ENCODE measurements at regions not wholly inside any gene's neighbourhood (a gene's known extent, or its start where the extent isn't known, plus 50 kb on each side); places are given as distances from the start of the nearest gene placed in this dataset.

DNA sequence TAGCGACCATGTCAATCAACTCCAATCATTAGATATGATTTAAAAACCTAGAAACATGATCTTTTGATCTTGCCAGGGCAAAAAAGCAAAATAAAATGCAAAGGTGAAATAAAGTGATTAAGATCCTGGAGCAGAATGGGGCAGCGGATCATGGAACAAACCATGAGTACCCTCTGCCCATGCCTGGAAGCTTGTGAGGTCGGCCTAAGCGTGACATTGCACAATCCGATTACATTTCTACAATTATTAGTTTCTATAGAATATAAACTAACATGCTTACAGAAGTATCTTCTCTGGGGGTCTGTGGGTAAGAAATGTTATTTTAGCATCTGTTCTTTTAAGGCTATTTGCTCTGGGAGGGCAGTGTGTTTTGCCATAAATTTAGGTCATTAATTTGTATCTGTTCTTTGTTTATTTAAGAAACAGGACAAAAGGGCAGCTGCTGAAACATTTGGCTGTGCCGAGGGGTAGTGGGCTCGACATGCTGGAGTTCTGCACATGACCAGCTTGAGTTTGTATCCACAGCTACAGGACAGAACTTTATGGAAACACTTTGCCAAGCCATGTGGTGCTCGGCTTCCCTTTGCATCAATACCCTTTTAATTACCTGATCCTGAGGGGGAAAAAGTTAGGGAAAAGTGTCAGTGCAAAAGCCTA is 55.9 kb downstream of the ZBTB18 start:
- no peaks in the 10 kb centered on the region for H3K36me3 ChIP-seq (ENCODE audit: insufficient read depth, low read length)
- ChIA-PET POLR2A (no interaction called here), CTCF (no interaction called here)
- Mint-ChIP-seq H3K36me3 (no peaks in the 10 kb centered on the region), H3K4me1 (no peaks in the 10 kb centered on the region), H3K27ac (no peak overlapping the region), H3K9me3 (no peaks in the 10 kb centered on the region), H3K4me3 (no peak overlapping the region), H3K27me3 (peaks cover 6 to 50% of the 10 kb centered on the region in 2 donors)
- peaks cover 4% of the 10 kb centered on the region for H3K27me3 ChIP-seq (ENCODE audit: insufficient read depth, low read length, poor library complexity, severe bottlenecking)
- H3K9me3 ChIP-seq (ENCODE audit: low read length): no peaks in the 10 kb centered on the region
- H3K4me1 ChIP-seq (ENCODE audit: insufficient read depth, low read length): no peaks in the 10 kb centered on the region
- DNase-seq: no peak
- H3K4me3 ChIP-seq (ENCODE audit: low read length): no peak overlapping the region
- H3K27ac ChIP-seq (ENCODE audit: low read depth, low read length): no peak overlapping the region

- H3K36me3 ChIP-seq (ENCODE audit: insufficient read depth, low read length): no peaks in the 10 kb centered on the region
- H3K9me3 ChIP-seq (ENCODE audit: low read length): no peaks in the 10 kb centered on the region
- CTCF ChIA-PET: no interaction called here
- peaks cover 4% of the 10 kb centered on the region for H3K27me3 ChIP-seq (ENCODE audit: insufficient read depth, low read length, poor library complexity, severe bottlenecking)
- no peak overlapping the region for H3K27ac ChIP-seq (ENCODE audit: low read depth, low read length)
- no peak overlapping the region for H3K27ac Mint-ChIP-seq
- no peak overlapping the region for H3K4me3 ChIP-seq (ENCODE audit: low read length)
- no peaks in the 10 kb centered on the region for H3K4me1 ChIP-seq (ENCODE audit: insufficient read depth, low read length)
- no peak overlapping the region for H3K4me3 Mint-ChIP-seq
- no peaks in the 10 kb centered on the region for H3K36me3 Mint-ChIP-seq
- DNase-seq: no peak
- POLR2A ChIA-PET: no interaction called here
- H3K27me3 Mint-ChIP-seq: peaks cover 0 to 27% of the 10 kb centered on the region in 2 donors
- no peaks in the 10 kb centered on the region for H3K9me3 Mint-ChIP-seq
- H3K4me1 Mint-ChIP-seq: no peaks in the 10 kb centered on the region
Observed at GRCh38 chr1:244111027-244111426, 59.9 kb downstream of the ZBTB18 start.

DNA sequence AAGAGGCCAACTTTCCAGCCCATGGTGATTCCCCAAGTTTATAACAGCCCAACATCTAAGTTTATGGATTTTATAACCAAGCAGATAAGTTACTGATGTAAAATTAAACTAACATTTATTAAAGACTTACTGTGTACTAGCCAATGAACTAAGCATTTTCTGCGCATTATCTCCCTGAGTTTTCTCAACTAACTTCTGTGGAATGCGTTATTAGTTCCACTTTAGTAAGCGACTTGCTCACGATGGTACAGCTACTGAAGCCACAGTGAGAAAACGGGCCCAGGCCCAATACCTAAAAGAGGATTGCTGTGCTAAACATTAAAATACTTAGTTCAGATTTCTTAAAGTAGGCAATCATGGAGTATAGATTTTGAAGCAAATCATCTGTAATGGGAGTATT is 61.0 kb downstream of the ZBTB18 start:
- no peak overlapping the region for H3K4me3 Mint-ChIP-seq
- peaks cover 0 to 4% (median 0%) of the 10 kb centered on the region in 3 donors for H3K36me3 Mint-ChIP-seq
- H3K4me1 Mint-ChIP-seq: no peaks in the 10 kb centered on the region

GRCh38 chr1:244112636-244113035 is 61.6 kb downstream of the ZBTB18 start:
- peaks cover 0 to 4% (median 0%) of the 10 kb centered on the region in 3 donors for H3K36me3 Mint-ChIP-seq
- H3K4me1 ChIP-seq (ENCODE audit: insufficient read depth, low read length): no peaks in the 10 kb centered on the region
- no peak overlapping the region for H3K27ac Mint-ChIP-seq
- H3K4me1 Mint-ChIP-seq: no peaks in the 10 kb centered on the region
- CTCF ChIA-PET: no interaction called here
- H3K27me3 ChIP-seq (ENCODE audit: insufficient read depth, low read length, poor library complexity, severe bottlenecking): peaks cover under 1% of the 10 kb centered on the region
- H3K27ac ChIP-seq (ENCODE audit: low read depth, low read length): no peak overlapping the region
- H3K4me3 Mint-ChIP-seq: no peak overlapping the region
- no peaks in the 10 kb centered on the region for H3K9me3 ChIP-seq (ENCODE audit: low read length)
- POLR2A ChIA-PET: no interaction called here
- peaks cover 0 to 25% of the 10 kb centered on the region in 2 donors for H3K27me3 Mint-ChIP-seq
- peaks cover 0 to 2% (median 0%) of the 10 kb centered on the region in 5 donors for H3K9me3 Mint-ChIP-seq
- H3K4me3 ChIP-seq (ENCODE audit: low read length): no peak overlapping the region
- DNase-seq: no peak
- no peaks in the 10 kb centered on the region for H3K36me3 ChIP-seq (ENCODE audit: insufficient read depth, low read length)

More for the DNA sequence above, 61.0 kb downstream of the ZBTB18 start:
- DNase-seq: no peak
- Mint-ChIP-seq H3K9me3 (peaks cover 0 to 2% (median 0%) of the 10 kb centered on the region in 5 donors), H3K27me3 (peaks cover 0 to 25% of the 10 kb centered on the region in 2 donors), H3K27ac (no peak overlapping the region)
- peaks cover 4% of the 10 kb centered on the region for H3K27me3 ChIP-seq (ENCODE audit: insufficient read depth, low read length, poor library complexity, severe bottlenecking)
- no peaks in the 10 kb centered on the region for H3K9me3 ChIP-seq (ENCODE audit: low read length)
- H3K4me3 ChIP-seq (ENCODE audit: low read length): no peak overlapping the region
- ChIA-PET POLR2A (no interaction called here), CTCF (no interaction called here)
- H3K4me1 ChIP-seq (ENCODE audit: insufficient read depth, low read length): no peaks in the 10 kb centered on the region
- no peaks in the 10 kb centered on the region for H3K36me3 ChIP-seq (ENCODE audit: insufficient read depth, low read length)
- no peak overlapping the region for H3K27ac ChIP-seq (ENCODE audit: low read depth, low read length)

DNA sequence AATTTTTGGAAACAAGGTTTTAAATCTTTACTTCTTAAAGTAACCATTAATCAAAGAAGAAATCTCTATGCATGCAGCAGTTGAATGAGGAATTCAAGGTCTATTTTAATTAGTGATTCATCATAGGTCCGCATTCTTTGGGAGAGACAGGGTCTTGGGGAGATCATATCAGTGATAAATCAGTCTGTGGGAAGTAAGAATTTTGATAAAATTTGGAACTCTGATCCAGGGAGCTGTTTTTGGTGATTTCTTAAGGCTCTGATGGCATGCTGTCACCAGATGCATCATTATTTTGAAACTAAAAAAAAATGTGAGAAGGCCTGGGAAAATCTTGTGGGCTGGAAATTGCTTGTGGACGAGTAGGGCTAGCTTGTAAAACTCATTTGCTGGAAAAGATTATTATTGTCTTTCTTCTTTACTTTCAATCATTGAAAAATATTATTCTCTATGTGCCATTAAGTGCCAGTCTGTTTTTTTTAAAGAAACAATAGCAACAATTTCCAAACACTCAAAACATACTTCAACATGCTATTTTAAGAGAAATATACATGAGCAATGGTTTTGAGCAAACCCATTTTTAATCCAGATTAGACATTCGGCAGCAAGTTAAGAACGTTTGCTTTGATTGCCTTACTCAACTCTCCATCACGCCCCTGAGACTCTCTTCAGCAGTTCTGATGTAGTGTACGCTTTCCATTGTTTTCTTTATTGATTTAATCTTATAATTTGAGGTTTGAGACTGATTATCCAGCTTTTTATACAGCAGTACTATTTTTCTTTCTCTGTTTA is 62.6 kb downstream of the ZBTB18 start:
- no peak overlapping the region for H3K27ac ChIP-seq (ENCODE audit: low read depth, low read length)
- no peaks in the 10 kb centered on the region for H3K27me3 ChIP-seq (ENCODE audit: insufficient read depth, low read length, poor library complexity, severe bottlenecking)
- Mint-ChIP-seq H3K27ac (no peak overlapping the region), H3K27me3 (peaks cover 1 to 31% of the 10 kb centered on the region in 2 donors), H3K4me1 (no peaks in the 10 kb centered on the region), H3K4me3 (no peak overlapping the region), H3K9me3 (peaks cover 0 to 2% (median 0%) of the 10 kb centered on the region in 5 donors), H3K36me3 (peaks cover 0 to 10% (median 0%) of the 10 kb centered on the region in 3 donors)
- H3K36me3 ChIP-seq (ENCODE audit: insufficient read depth, low read length): no peaks in the 10 kb centered on the region
- CTCF ChIA-PET: no interaction called here
- no peaks in the 10 kb centered on the region for H3K4me1 ChIP-seq (ENCODE audit: insufficient read depth, low read length)
- no peak overlapping the region for H3K4me3 ChIP-seq (ENCODE audit: low read length)
- H3K9me3 ChIP-seq (ENCODE audit: low read length): no peaks in the 10 kb centered on the region
- POLR2A ChIA-PET: interaction anchor here (1.2 kb wide), 1 partner anchor 11 kb away, joined by 3 read pairs; no protein-coding TSS in a partner anchor
- no peak for DNase-seq

DNA sequence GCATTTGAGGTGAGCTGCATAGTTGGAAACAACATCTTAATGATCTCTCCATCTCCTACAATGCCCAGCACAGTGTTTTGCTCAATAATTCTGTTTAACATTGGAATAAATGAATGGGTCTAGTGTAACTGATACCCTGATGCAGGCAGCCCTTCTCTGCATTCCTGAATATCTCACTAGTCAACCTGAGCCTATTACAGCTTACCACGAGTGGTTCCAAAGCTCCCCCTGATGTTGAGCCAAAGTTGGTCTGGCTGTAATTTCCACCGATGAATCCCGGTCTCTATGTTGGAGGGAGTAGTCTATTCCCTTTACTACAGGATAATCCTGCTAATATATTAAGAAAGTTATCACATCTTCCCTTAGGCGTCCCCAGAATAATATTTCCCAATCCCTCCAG is 63.8 kb downstream of the ZBTB18 start:
- H3K27ac ChIP-seq (ENCODE audit: low read depth, low read length): no peak overlapping the region
- POLR2A ChIA-PET: interaction anchor here (1.2 kb wide), 1 partner anchor 10 kb away, joined by 3 read pairs; no protein-coding TSS in a partner anchor

GRCh38 chr1:244116946-244117345 is 65.9 kb downstream of the ZBTB18 start:
- H3K36me3 Mint-ChIP-seq: peaks cover 0 to 10% (median 0%) of the 10 kb centered on the region in 3 donors
- no peaks in the 10 kb centered on the region for H3K27me3 ChIP-seq (ENCODE audit: insufficient read depth, low read length, poor library complexity, severe bottlenecking)
- H3K27ac Mint-ChIP-seq: no peak overlapping the region
- peaks cover 2 to 39% of the 10 kb centered on the region in 2 donors for H3K27me3 Mint-ChIP-seq
- H3K27ac ChIP-seq (ENCODE audit: low read depth, low read length): no peak overlapping the region
- peaks cover 0 to 4% (median 0%) of the 10 kb centered on the region in 5 donors for H3K9me3 Mint-ChIP-seq
- POLR2A ChIA-PET: no interaction called here
- no peaks in the 10 kb centered on the region for H3K4me1 Mint-ChIP-seq
- H3K36me3 ChIP-seq (ENCODE audit: insufficient read depth, low read length): no peaks in the 10 kb centered on the region
- no peak overlapping the region for H3K4me3 ChIP-seq (ENCODE audit: low read length)
- no peak overlapping the region for H3K4me3 Mint-ChIP-seq
- H3K4me1 ChIP-seq (ENCODE audit: insufficient read depth, low read length): no peaks in the 10 kb centered on the region
- H3K9me3 ChIP-seq (ENCODE audit: low read length): no peaks in the 10 kb centered on the region
- DNase-seq: no peak
- CTCF ChIA-PET: no interaction called here

More for the DNA sequence above, 63.8 kb downstream of the ZBTB18 start:
- Mint-ChIP-seq H3K4me1 (no peaks in the 10 kb centered on the region), H3K9me3 (peaks cover 0 to 4% (median 0%) of the 10 kb centered on the region in 5 donors), H3K27ac (no peak overlapping the region), H3K27me3 (peaks cover 2 to 31% of the 10 kb centered on the region in 2 donors), H3K36me3 (peaks cover 0 to 10% (median 0%) of the 10 kb centered on the region in 3 donors), H3K4me3 (no peak overlapping the region)
- CTCF ChIA-PET: no interaction called here
- no peaks in the 10 kb centered on the region for H3K27me3 ChIP-seq (ENCODE audit: insufficient read depth, low read length, poor library complexity, severe bottlenecking)
- no peaks in the 10 kb centered on the region for H3K9me3 ChIP-seq (ENCODE audit: low read length)
- H3K4me1 ChIP-seq (ENCODE audit: insufficient read depth, low read length): no peaks in the 10 kb centered on the region
- no peak overlapping the region for H3K4me3 ChIP-seq (ENCODE audit: low read length)
- no peaks in the 10 kb centered on the region for H3K36me3 ChIP-seq (ENCODE audit: insufficient read depth, low read length)
- DNase-seq: no peak

GRCh38 chr1:244118109-244118761 is 67.2 kb downstream of the ZBTB18 start:
- POLR2A ChIA-PET: no interaction called here
- Histone ChIP-seq H3K4me1 (ENCODE audit: insufficient read depth, low read length) (no peaks in the 10 kb centered on the region), H3K4me3 (ENCODE audit: low read length) (no peak overlapping the region), H3K9me3 (ENCODE audit: low read length) (no peaks in the 10 kb centered on the region), H3K27ac (ENCODE audit: low read depth, low read length) (no peak overlapping the region), H3K36me3 (ENCODE audit: insufficient read depth, low read length) (no peaks in the 10 kb centered on the region), H3K27me3 (ENCODE audit: insufficient read depth, low read length, poor library complexity, severe bottlenecking) (no peaks in the 10 kb centered on the region)
- H3K4me3 Mint-ChIP-seq: no peak overlapping the region
- peaks cover 0 to 4% (median 0%) of the 10 kb centered on the region in 5 donors for H3K9me3 Mint-ChIP-seq
- H3K36me3 Mint-ChIP-seq: peaks cover 0 to 10% (median 0%) of the 10 kb centered on the region in 3 donors
- no peak for DNase-seq
- H3K4me1 Mint-ChIP-seq: no peaks in the 10 kb centered on the region
- peaks cover 2 to 36% of the 10 kb centered on the region in 2 donors for H3K27me3 Mint-ChIP-seq
- no peak overlapping the region for H3K27ac Mint-ChIP-seq
- CTCF ChIA-PET: no interaction called here
